ENCODE measurements at regions not wholly inside any gene's neighbourhood (a gene's known extent, or its start where the extent isn't known, plus 50 kb on each side); places are given as distances from the start of the nearest gene placed in this dataset.
"Not testable (repeated sequence)": the region's sequence is repeated elsewhere in the genome, so short reads cannot be mapped to it uniquely, and the experiment has no call there.

DNA sequence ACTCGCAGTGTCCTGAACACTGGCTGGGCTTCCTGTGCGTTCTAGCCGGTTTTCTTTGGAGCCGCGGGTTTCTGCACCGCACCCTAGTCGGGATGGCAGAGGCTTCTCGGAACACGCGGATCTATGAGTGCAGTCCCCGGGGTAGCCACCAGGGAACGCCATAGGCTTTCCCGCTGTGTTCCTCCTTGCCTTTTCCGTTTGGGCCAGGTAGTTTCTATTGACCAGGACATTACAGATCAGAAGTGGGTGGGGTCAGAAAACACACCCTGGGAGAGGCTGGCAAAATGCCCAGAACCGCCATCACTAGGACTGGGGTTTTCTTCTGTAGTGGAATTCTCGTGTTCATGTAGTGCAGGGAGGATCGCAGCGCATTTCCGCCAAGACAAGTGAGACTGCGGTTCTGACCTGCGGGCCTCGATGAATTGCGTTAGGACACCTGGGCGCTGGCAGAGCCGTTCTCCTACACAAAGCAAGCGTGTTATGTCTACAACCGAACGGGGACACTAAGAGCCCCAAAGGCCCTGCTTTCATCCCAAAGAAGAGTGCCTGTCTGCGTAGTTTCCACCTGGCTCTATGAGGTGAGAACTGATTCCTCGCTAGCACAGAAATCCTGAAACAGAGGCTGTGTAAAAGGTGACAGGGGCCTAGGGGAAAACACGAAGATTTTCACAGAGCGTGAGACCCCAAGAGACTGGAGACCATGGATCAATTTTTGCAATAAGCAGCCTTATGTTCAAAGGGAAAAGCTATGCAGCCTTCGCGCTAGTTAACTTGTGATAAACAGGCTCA is 121.5 kb downstream of the PPIAL4G start:
- Mint-ChIP-seq H3K27ac (peak overlapping the region; percentile 72), H3K27me3 (peaks cover 30% of the 10 kb centered on the region), H3K4me3 (peak overlapping the region; percentile 84), H3K4me1 (peaks cover 39% of the 10 kb centered on the region)
- H3K36me3 Mint-ChIP-seq (ENCODE audit: low read depth); H3K9me3 Mint-ChIP-seq; intact Hi-C loops (cut with micrococcal nuclease): not testable (repeated sequence)
- DNase-seq = peak; percentile 78

DNA sequence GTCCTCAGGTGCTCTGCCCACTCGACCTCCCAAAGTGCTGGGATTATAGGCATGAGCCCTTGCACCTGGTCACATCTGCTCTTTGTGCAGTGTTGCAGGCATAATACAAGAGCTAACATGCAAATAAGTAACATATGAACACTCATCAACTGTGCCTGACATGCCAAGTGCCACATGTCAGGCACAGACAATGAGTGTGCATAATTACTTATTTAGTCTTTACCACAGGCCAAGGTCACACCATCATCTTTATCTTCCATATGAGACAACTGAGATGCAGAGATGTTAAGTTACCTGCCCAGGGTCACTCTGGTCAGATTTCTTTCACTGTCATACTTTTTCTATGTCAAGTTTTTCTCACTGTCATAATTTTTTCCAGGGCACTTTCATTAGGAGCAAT is 126.1 kb downstream of the PPIAL4G start:
- Mint-ChIP-seq H3K4me3 (no peak overlapping the region), H3K36me3 (ENCODE audit: low read depth) (no peaks in the 10 kb centered on the region), H3K4me1 (peaks cover 13% of the 10 kb centered on the region), H3K27me3 (peaks cover 68% of the 10 kb centered on the region), H3K9me3 (no peaks in the 10 kb centered on the region), H3K27ac (no peak overlapping the region)
- no peak for DNase-seq
- intact Hi-C loops (cut with micrococcal nuclease) = no loop called here

DNA sequence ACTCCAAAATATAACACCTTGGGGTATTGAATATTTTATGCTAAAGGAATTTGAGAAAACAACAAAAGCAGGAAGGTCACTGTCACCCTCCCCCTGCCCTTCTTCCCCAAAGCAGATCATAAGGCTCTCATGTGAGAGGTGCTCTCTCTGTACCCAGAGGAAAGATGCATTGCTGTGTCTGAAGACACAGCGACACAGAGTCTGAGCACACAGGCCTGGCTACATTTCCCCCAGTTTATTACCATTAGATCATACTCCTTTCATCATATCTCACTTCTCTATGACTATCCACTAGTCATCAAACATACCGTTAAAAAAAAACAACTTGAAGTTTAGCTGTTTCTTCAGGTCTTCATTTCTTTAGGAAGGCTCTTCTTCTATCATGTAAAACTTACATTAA is 127.1 kb downstream of the PPIAL4G start:
- Mint-ChIP-seq H3K4me1 (peaks cover 4% of the 10 kb centered on the region), H3K4me3 (no peak overlapping the region), H3K27ac (no peak overlapping the region), H3K36me3 (ENCODE audit: low read depth) (no peaks in the 10 kb centered on the region), H3K27me3 (peaks cover 76% of the 10 kb centered on the region), H3K9me3 (no peaks in the 10 kb centered on the region)
- intact Hi-C loops (cut with micrococcal nuclease) = no loop called here
- no peak for DNase-seq

DNA sequence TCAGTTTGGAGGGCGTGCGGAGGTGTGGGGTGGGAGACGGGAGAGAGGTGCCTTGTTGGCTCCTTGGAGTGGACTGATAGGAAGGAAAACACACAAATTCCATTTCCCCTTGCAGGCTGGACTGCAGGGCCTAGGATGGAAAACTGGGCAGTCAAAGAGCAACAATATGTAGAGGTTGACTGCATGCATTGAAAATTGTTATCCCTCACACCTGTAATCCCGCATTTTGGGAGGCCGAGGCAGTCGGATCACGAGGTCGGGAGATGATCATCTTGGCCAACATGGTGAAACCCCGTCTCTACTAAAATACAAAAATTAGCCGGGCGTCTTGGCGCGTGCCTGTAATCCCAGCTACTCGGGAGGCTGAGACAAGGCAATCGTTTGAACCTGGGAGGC is 128.2 kb downstream of the PPIAL4G start:
- intact Hi-C loops (cut with micrococcal nuclease) = no loop called here
- peaks cover 4% of the 10 kb centered on the region for H3K4me1 Mint-ChIP-seq
- no peaks in the 10 kb centered on the region for H3K9me3 Mint-ChIP-seq
- no peak overlapping the region for H3K4me3 Mint-ChIP-seq
- H3K27ac Mint-ChIP-seq = no peak overlapping the region
- no peaks in the 10 kb centered on the region for H3K36me3 Mint-ChIP-seq (ENCODE audit: low read depth)
- H3K27me3 Mint-ChIP-seq = peaks cover 77% of the 10 kb centered on the region
- no peak for DNase-seq

DNA sequence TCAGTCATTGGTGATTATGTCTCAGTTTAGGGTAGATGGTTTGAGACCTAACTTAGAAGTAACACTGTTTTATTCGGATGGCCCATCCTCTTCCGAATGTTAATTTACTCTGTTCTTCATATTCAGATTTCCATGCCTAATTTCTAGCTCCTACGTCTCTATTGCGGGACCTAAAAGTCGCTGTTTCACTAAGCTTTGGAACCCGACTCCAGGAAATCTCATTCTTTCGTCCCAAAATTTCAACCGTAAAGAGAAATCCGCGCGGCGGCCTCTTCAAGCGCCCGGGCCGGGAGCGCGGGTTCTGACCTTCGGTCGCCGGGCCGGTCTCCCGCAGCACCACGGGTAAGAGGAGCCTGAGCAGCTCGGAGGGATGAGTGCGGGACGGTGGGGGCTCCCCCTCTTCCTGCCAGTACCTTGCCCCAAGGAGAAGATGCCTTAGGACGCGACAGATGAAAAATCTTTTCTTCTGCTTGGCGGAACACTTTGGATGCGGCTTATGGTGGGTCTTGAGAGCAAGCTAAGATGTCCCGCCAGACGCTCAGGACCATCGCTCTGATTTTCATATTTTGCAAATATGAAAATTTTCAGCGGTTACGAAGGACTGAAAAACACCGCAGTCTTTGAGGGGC is 128.7 kb downstream of the PPIAL4G start:
- no peak overlapping the region for H3K4me3 Mint-ChIP-seq
- intact Hi-C loops (cut with micrococcal nuclease) = no loop called here
- no peaks in the 10 kb centered on the region for H3K9me3 Mint-ChIP-seq
- no peak overlapping the region for H3K27ac Mint-ChIP-seq
- H3K4me1 Mint-ChIP-seq = peaks cover 4% of the 10 kb centered on the region
- H3K27me3 Mint-ChIP-seq = peaks cover 80% of the 10 kb centered on the region
- no peak for DNase-seq
- no peaks in the 10 kb centered on the region for H3K36me3 Mint-ChIP-seq (ENCODE audit: low read depth)

DNA sequence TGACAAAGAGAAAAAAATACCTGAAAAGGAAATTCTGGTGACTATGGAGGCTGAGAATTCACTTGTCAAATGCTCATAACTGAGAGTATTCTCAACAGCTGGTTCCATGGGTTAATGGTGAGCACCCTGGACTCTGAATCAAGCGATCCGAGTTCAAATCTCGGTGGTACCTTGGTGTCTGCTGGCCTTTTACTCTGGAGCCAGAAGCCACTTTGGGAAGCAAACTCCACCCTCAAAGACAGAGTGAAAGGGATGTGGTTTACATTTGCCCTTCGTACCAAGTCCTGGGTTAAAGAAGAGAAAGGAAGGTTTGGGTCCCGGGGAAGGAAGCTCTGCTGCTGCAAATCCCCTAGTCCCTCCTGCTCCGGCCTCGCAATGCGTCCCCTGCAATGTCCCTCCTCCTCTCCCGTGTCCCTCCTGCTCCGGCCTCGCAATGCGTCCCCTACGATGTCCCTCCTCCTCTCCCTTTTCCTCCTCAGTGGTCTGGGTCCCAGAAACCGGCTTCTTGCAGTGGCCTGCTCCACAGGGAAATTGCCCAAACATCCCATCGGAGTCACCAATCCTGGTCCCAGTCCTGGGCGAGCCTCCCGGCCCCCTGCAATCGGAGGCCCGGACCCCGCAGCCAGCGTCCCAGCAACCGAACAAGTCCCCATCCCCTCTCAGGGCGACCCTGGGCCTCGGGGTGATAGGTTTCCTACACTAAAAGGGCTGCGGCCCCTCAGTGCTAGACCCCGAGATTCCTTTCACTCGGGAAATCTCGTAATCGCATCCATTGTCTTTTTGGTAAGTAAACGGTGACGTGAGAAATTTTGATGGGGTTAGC is 129.4 kb downstream of the PPIAL4G start:
- Mint-ChIP-seq H3K27ac (no peak overlapping the region), H3K4me3 (no peak overlapping the region), H3K9me3 (no peaks in the 10 kb centered on the region), H3K4me1 (peaks cover 4% of the 10 kb centered on the region), H3K27me3 (peaks cover 87% of the 10 kb centered on the region), H3K36me3 (ENCODE audit: low read depth) (no peaks in the 10 kb centered on the region)
- intact Hi-C loops (cut with micrococcal nuclease) = no loop called here
- peak; percentile 62 for DNase-seq

DNA sequence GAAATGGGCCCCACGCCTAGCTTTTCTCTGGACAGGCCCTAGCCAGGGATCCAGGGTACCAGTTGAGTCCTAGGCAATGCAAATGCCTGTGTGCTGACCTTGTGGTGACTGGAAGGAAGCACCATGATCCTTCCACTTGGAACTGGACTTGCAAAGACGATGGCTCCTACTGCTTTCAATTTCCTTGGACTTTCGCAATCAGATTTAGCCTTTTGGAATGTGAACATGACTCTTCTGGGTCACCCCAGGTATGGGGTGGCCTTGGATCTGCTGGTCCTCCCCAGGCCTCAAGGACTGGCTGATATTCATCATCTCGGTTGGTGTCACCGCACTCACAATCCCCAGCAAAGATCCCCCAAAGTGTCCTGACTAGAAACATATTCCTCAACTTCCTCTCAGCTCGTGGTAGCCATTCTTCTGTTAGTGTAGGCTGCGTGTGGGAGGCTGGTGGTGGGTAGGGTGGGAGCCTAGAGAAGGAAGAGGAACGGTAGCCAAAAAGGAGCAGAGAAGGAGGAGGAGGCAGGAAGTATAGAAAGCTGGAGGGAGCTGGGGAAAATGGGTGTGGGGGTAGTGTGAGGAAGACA is 130.5 kb downstream of the PPIAL4G start:
- DNase-seq = no peak
- Mint-ChIP-seq H3K27ac (no peak overlapping the region), H3K9me3 (no peaks in the 10 kb centered on the region), H3K36me3 (ENCODE audit: low read depth) (no peaks in the 10 kb centered on the region), H3K4me3 (no peak overlapping the region), H3K4me1 (peaks cover 4% of the 10 kb centered on the region), H3K27me3 (peaks cover 85% of the 10 kb centered on the region)
- intact Hi-C loops (cut with micrococcal nuclease) = no loop called here

DNA sequence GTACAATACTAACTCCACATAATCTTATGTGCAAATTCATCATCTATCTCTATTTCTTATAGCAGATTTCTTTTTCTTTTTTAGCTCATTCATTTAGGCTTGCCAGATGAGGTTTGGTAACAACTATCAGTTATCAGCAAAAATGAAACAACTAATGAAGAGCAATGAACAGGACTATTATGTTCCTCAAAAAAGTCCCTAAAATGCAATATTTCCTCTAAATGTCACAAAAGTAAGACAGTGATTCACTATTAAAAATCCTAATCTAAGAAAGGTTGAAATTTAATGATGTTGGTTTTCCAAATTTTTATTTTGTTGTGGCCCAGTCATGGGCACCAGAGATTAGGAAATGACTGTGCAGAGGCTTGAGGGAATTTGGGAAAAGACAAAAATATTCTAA is 135.3 kb downstream of the PPIAL4G start:
- Mint-ChIP-seq H3K27me3 (peaks cover 59% of the 10 kb centered on the region), H3K27ac (no peak overlapping the region), H3K36me3 (ENCODE audit: low read depth) (no peaks in the 10 kb centered on the region), H3K9me3 (no peaks in the 10 kb centered on the region), H3K4me3 (no peak overlapping the region), H3K4me1 (peaks cover 7% of the 10 kb centered on the region)
- no peak for DNase-seq
- intact Hi-C loops (cut with micrococcal nuclease) = no loop called here

DNA sequence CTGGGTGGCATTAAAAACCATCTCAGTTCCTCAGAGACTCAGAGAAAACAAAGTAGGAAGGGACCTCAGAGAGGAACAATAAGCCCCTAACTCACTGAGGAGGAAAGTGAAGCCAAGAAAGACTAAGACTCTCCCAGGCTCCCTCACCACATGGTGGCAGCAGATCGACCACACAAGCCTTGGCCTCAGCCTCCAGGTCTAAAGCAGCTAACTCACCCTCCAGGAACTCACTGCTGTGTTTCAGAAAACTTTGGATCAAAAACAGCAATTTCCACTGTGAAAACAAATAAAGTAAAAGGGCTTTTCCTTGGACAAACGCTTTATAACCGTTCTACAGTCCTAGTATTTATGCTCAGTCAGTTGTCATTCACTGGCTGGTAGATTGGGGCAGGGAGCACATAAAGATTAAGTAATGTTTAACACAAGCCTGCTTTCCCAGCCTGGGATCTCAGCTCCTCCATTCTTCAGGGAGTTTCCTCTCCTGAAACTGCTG is 137.4 kb downstream of the PPIAL4G start:
- intact Hi-C loops (cut with micrococcal nuclease); H3K27ac Mint-ChIP-seq; H3K9me3 Mint-ChIP-seq; H3K4me1 Mint-ChIP-seq; H3K4me3 Mint-ChIP-seq; H3K36me3 Mint-ChIP-seq (ENCODE audit: low read depth): not testable (repeated sequence)
- H3K27me3 Mint-ChIP-seq = peaks cover 45% of the 10 kb centered on the region
- DNase-seq = peak; percentile 78

DNA sequence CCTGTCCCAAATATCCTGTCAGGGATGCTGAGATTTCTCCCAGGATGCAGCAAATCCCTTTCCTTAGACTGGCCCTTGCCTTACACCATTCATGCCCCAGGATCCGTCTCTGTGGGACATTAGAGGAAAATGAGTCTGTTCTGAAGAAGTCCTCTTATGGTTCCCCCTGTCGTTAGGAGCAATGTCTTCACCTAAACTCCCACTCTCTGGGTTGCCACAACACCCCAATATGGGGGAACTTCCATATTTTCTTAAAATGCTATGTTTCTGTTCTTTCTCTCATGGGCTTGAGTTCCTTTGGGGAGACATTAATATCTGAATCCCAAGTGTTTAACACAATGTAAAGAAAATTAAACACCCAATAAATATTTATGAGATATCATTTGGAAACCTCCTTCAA is 138.5 kb downstream of the PPIAL4G start:
- H3K4me3 Mint-ChIP-seq; H3K4me1 Mint-ChIP-seq; DNase-seq; H3K36me3 Mint-ChIP-seq (ENCODE audit: low read depth); H3K27ac Mint-ChIP-seq; H3K9me3 Mint-ChIP-seq; intact Hi-C loops (cut with micrococcal nuclease): not testable (repeated sequence)
- H3K27me3 Mint-ChIP-seq = peaks cover 39% of the 10 kb centered on the region

DNA sequence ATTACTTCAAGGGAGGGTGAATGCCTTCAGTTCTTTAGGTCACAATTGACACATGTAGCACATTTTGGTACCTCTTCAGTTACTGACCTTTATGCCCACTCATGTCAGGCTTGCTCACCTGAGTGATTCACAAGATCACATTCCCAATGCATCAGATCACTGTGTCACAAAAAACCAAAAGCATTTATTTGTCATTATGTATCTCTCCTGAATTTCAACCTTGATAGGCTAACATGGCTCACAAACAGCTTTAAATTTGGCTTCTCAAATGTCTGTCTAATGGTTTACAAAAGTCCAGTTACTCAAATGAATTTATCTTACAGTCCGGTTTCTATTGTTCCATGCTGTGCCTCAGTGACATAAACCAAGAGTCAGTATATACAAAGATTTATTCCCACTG is 141.4 kb downstream of the PPIAL4G start:
- DNase-seq; H3K27ac Mint-ChIP-seq; H3K4me3 Mint-ChIP-seq; H3K9me3 Mint-ChIP-seq; intact Hi-C loops (cut with micrococcal nuclease); H3K36me3 Mint-ChIP-seq (ENCODE audit: low read depth); H3K4me1 Mint-ChIP-seq: not testable (repeated sequence)
- peaks cover 40% of the 10 kb centered on the region for H3K27me3 Mint-ChIP-seq

DNA sequence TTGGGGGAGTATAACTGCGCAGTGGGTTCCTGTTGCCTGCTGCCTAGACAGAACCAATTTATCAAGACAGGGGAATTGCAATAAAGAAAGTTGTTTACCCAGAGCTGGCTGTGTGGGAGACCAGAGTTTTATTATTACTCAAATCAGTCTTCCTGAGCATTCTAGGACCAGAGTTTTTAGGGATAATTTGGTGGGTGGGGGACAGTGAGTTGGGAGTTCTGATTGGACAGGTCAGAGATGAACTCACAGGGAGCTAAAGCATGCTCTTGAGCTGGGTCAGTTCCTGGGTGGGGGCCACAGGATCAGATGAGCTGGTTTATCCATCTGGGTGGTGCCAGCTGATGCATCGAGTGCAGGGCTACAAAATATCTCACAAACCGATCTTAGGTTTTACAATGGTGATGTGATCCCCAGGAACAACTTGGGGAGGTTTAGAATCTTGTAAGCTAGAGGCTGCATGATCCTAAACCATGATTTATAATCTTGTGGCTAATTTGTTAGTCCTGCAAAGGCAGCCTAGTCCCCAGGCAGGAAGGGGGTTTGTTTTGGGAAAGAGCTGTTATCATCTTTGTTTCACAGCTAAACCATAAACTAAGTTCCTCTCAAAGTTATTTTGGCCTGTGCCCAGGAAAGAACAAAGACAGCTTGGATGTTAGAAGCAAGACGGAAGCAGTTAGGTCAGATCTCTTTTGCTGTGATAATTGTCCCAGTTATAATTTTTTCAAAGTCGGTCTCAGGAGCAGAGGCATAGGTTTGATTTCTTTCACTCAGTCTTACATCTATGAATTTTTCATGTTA is 146.8 kb downstream of the PPIAL4G start:
- peak overlapping the region; percentile 48 for H3K27ac Mint-ChIP-seq
- H3K36me3 Mint-ChIP-seq (ENCODE audit: low read depth); H3K9me3 Mint-ChIP-seq: not testable (repeated sequence)
- H3K27me3 Mint-ChIP-seq = peaks cover 49% of the 10 kb centered on the region
- H3K4me3 Mint-ChIP-seq = peak overlapping the region; percentile 93
- peak; percentile 55 for DNase-seq
- H3K4me1 Mint-ChIP-seq = peaks cover 30% of the 10 kb centered on the region
- intact Hi-C loops (cut with micrococcal nuclease) = loop anchor here (5.0 to 10.0 kb wide), 3 partner anchors 34 to 1092 kb away; partner anchors contain the start of gene CHD1L

All from activated CD4-positive, alpha-beta T cell treated with anti-CD3 and anti-CD28 coated beads, Interleukin-2, amount 10 ng/mL, durations not matched to agents 24 days and 14 days (primary cell).